MG63 (cell line): ENCODE measurements at regions not wholly inside any gene's neighbourhood (a gene's known extent, or its start where the extent isn't known, plus 50 kb on each side); places are given as distances from the start of the nearest gene placed in this dataset.
"Not testable (repeated sequence)": the region's sequence is repeated elsewhere in the genome, so short reads cannot be mapped to it uniquely, and the experiment has no call there.

Source experiments
- DNase-seq: peaks from one replicate; pipeline ENCODE4 v3.0.0-alpha.2; 2020
- H3K27me3 ChIP-seq: fragments of 250-450 bp; sonication (Bioruptor Pico); 2 replicates; pipeline ENCODE4 v1.5.1; 2020; ENCODE audit warnings: mild to moderate bottlenecking, moderate library complexity
- H3K36me3 ChIP-seq: fragments of 250-450 bp; sonication (Bioruptor Pico); 2 replicates; pipeline ENCODE4 v1.5.1; 2020; ENCODE audit warnings: mild to moderate bottlenecking, moderate library complexity
- H3K4me3 ChIP-seq: fragments of 250-450 bp; sonication (Bioruptor Pico); 2 replicates; pipeline ENCODE4 v1.5.1; 2020; ENCODE audit warnings: mild to moderate bottlenecking, moderate library complexity
- H3K9me3 ChIP-seq: fragments of 250-450 bp; sonication (Bioruptor Pico); 2 replicates; pipeline ENCODE4 v1.5.1; 2020; ENCODE audit warnings: mild to moderate bottlenecking, moderate library complexity

DNA sequence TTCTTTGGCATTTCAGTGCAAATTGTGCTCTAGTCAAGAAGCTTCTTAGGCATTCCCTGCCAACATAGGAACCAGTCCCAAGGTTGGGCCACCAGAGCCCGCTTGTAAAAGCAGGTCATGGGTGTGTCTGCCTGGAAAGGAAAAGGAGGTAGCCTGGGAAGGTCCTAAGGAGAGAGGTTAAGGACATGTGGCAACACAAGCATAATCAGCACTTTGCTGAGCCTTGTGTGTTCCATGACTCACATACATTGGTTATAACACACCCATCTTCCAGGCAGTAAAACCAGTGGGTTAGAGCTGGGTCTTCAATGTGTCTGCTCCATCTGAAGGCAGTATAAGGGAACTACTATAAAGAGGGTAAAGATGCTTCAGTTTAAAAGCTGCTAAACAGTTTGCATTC, 165.0 kb downstream of the FHIP1A start:
- no peak overlapping the region for H3K4me3 ChIP-seq
- no peaks in the 10 kb centered on the region for H3K27me3 ChIP-seq
- H3K36me3 ChIP-seq: no peaks in the 10 kb centered on the region
- H3K9me3 ChIP-seq: no peaks in the 10 kb centered on the region
- no peak for DNase-seq

DNA sequence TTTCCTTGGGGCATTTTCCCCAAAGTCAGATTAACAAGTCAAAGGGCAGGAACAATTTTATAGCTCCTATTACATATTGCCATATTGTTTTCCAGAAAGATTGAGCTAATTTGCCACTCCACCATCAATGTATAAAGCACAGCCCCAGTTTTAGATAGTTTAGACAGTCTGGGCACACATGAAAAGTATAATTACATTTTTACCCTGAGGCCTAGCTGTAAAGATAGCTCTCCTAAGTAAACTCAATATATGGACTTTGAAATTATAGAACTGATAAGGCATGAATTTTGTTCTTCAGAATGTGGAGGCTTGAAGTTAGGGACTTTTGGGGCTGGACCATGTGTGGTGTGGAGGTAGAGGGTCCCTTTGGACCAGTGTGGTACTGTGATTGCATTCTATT, 166.0 kb downstream of the FHIP1A start:
- Histone ChIP-seq H3K36me3 (no peaks in the 10 kb centered on the region), H3K9me3 (no peaks in the 10 kb centered on the region), H3K27me3 (no peaks in the 10 kb centered on the region), H3K4me3 (no peak overlapping the region)
- no peak for DNase-seq

DNA sequence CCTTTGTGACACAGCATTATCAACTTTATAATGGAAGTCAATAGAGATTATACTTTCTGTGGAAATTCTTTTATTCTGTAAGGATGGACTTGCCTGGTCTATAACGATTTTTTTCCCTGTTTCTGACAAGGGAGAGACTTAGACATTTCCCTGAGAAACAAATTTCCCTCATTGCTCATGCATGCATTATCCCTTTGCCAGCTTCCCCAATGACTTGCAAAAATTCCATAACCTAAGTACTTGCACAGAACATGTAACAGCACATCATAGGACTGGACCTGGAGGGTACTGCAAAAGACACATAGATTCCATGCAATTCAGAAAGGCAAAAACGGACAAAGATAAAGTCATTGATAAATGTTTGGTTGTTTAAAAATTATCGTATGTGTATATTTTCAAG, 166.7 kb downstream of the FHIP1A start:
- H3K27me3 ChIP-seq: no peaks in the 10 kb centered on the region
- no peaks in the 10 kb centered on the region for H3K9me3 ChIP-seq
- no peaks in the 10 kb centered on the region for H3K36me3 ChIP-seq
- no peak for DNase-seq
- no peak overlapping the region for H3K4me3 ChIP-seq

DNA sequence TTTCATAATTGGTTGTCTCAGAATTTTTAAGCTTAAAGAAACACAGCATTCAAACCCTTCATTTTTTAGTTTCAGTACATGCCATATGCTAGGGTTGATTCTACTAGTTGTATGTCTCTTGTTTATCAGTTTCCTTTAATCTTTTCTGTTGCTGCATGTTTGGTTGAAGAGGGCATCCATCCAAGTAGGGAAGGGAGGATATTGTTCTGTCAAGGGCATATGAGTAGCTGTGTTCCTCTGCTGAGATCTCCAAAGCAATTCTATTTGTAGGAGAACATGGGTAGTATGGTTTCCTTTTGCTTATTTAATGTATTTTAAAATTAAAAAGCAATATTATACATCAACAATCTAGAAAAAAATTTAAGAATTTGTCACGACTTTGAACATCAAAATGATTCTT, 167.7 kb downstream of the FHIP1A start:
- Histone ChIP-seq H3K27me3 (no peaks in the 10 kb centered on the region), H3K4me3 (no peak overlapping the region), H3K9me3 (no peaks in the 10 kb centered on the region), H3K36me3 (no peaks in the 10 kb centered on the region)
- DNase-seq: no peak

DNA sequence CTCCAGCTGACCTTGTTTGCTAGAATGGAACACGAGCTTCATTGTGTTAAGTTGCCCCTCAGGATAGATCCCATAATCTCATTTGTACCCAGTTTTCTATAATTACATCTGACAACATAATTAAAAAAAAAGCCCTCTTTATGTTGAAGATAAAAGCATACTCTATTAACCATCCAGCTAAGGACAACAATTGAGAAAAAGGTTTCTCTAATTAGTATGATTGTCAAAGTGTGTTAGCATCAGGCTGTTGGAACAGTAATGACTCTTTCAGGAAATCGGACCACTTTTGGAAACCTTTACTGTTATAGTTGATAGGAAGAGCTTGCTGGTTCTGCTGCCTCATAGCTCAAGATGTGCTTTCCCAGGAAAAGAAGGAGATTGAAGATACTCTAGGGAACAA, 172.6 kb downstream of the FHIP1A start:
- DNase-seq: no peak
- H3K27me3 ChIP-seq: no peaks in the 10 kb centered on the region

DNA sequence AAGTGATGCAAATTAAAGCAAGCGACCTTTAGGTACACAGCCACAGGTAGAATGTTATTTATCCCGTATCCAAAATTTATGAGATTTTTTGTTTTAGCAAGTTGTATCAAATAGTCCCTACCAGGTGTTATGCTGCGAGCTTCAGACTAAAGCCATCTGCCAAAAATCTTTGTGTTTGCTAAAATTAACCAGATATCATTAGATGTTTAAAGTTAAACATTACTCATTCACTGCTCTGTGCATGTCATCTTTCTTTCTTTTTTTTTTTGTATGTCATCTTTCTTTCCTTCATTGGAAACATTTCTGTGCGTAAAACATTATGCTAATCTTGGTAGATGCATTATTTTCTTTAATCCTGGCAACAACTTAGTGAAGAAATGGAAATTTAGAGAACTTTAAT, 173.1 kb downstream of the FHIP1A start:
- Histone ChIP-seq H3K9me3 (no peaks in the 10 kb centered on the region), H3K36me3 (no peaks in the 10 kb centered on the region), H3K27me3 (no peaks in the 10 kb centered on the region), H3K4me3 (no peak overlapping the region)
- DNase-seq: no peak

More for the DNA sequence above, 172.6 kb downstream of the FHIP1A start:
- no peaks in the 10 kb centered on the region for H3K36me3 ChIP-seq
- H3K9me3 ChIP-seq: no peaks in the 10 kb centered on the region
- H3K4me3 ChIP-seq: no peak overlapping the region

DNA sequence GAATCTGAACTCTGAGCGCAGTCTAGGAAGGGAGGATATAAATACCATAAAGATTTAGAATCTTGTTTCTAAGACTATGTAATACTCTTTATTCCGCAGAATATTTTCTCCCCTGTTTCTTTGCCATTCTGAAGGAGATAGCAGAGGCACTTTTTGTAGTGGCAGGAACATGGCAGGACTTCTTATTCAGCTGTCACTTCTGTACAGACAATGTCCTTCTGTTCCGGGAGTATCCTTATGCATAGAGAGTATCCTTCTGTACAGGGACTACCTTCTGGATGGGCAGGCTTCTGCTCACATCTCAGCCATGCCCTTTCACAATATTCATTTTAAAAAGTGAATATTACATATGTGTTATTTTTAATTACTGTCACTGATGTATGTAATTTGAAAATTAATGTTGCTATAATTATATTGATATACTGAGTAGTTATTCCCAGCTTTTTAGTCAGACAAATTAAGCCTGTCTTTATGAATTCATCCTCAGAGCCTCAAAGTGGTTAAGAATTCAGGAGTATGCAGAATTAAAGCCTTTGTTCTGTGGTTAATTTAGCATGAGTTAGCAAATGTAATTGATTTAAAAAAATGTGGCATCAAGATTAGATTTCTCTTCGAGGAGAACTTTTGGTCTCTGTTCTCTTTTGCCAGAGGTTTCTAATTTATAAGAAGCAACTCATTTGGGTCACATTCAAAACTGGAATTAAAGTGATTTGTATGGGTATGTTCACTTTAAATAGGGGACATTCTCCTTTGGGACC, 174.4 kb downstream of the FHIP1A start:
- Histone ChIP-seq H3K9me3 (no peaks in the 10 kb centered on the region), H3K36me3 (no peaks in the 10 kb centered on the region), H3K27me3 (no peaks in the 10 kb centered on the region), H3K4me3 (no peak overlapping the region)
- no peak for DNase-seq

DNA sequence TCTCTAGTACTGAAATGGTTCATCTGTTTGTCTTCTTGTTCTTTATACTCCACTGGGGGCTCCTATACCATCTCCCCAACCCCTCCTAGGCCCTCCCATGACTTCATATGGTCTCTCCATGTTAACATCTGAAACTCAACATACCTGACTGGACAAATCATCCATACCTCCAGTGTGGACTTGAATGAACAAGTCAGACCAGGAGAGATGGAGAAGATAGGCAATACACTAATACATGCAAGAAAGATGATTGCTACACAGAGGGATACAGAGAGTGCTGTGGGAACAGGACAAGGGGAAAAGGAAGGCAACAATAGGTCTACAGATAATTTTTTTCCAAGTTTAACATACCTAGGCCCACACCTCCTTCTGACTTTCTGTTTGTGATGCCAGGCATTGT, 175.1 kb downstream of the FHIP1A start:
- Histone ChIP-seq H3K9me3 (no peaks in the 10 kb centered on the region), H3K4me3 (no peak overlapping the region), H3K36me3 (no peaks in the 10 kb centered on the region), H3K27me3 (no peaks in the 10 kb centered on the region)
- DNase-seq: no peak

DNA sequence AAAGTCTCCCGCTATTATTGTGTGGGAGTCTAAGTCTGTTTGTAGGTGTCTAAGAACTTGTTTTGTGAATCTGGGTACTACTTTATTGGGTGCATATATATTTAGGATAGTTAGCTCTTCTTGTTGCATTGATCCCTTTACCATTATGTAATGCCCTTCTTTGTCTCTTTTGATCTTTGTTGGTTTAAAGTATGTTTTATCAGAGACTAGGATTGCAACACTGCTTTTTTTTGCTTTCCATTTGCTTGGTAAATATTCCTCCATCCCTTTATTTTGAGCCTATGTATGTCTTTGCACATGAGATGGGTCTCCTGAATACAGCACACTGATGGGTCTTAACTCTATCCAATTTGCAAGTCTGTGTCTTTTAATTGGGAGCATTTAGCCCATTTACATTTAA, 165.2 kb downstream of the GATB start:
- not testable (repeated sequence) for H3K36me3 ChIP-seq, H3K27me3 ChIP-seq, H3K9me3 ChIP-seq, H3K4me3 ChIP-seq, DNase-seq

DNA sequence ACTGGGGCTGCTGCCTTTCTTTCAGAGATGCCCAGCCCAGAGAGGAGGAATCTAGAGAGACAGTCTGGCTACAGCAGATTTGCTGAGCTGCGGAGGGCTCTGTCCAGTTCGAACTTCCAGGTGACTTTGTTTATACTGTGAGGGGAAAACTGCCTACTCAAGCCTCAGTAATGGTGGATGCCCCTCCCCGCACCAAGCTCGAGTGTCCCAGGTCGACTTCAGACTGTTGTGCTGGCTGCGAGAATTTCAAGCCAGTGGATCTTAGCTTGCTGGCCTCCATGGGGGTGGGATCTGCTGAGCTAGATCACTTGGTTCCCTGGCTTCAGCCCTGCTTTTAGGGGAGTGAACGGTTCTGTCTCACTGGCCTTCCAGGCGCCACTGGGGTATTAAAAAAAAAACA, 163.1 kb downstream of the GATB start:
- H3K36me3 ChIP-seq, H3K9me3 ChIP-seq, DNase-seq, H3K4me3 ChIP-seq, H3K27me3 ChIP-seq: not testable (repeated sequence)

DNA sequence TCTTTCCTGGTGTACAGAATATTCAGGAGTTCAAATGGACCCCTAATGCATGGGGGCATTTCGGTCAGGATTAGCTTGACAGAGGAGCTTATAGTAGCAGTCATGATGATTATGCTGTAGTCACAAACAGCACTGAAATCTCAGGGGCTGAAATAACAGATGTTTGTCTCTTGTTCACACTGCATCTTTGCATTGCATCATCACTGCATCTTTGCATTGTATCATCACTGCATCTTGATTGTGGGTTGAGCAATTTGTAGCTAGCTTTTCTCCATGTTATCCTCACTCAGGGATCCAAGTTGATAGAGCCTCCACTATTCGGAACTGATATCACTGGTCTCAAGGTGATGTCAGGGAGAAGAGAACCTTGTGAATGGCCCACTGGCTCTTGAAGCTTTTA, 160.9 kb downstream of the GATB start:
- no peaks in the 10 kb centered on the region for H3K9me3 ChIP-seq
- no peak overlapping the region for H3K4me3 ChIP-seq
- H3K27me3 ChIP-seq: no peaks in the 10 kb centered on the region
- DNase-seq: no peak
- H3K36me3 ChIP-seq: no peaks in the 10 kb centered on the region

DNA sequence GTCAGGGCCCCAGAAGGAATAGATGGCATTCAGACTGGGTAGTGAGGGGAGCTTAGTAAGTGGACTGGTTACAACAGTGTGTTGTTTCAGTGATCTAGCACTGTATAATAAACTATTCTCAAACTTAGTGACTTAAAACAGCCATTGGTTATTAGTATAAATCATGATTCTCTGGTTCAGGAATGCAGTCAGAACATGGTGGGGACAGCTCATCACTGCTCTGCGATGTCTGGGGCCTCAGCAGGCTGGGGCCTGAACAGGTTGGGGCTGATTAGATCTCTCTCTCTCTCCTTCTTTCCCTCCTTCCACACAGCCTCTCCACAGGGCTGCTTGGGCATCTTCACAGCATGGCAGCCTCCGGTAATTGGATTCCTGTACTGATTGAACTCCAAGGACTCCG, 160.4 kb downstream of the GATB start:
- no peak for DNase-seq
- Histone ChIP-seq H3K36me3 (no peaks in the 10 kb centered on the region), H3K4me3 (no peak overlapping the region), H3K27me3 (no peaks in the 10 kb centered on the region), H3K9me3 (no peaks in the 10 kb centered on the region)

DNA sequence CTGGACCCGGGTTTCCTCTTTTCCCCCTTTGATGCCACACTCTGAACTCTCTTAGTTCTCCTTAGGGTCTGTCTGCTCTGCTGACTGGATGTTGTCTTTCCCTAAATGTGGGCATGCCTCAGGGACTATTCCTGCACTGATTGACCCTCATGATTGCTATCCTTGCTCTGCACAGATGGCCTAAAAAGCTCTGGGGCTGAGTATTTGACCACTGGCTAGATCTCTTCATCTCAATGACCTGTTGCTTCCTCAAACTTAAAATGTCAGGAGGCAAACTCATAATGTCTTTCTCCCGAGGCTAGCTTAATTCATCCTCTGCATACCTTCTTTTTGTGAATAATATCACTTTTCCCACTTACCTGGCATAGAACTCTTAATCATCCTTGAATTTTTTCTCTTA, 157.4 kb downstream of the GATB start:
- Histone ChIP-seq H3K36me3 (no peaks in the 10 kb centered on the region), H3K27me3 (no peaks in the 10 kb centered on the region), H3K9me3 (no peaks in the 10 kb centered on the region), H3K4me3 (no peak overlapping the region)
- DNase-seq: no peak

DNA sequence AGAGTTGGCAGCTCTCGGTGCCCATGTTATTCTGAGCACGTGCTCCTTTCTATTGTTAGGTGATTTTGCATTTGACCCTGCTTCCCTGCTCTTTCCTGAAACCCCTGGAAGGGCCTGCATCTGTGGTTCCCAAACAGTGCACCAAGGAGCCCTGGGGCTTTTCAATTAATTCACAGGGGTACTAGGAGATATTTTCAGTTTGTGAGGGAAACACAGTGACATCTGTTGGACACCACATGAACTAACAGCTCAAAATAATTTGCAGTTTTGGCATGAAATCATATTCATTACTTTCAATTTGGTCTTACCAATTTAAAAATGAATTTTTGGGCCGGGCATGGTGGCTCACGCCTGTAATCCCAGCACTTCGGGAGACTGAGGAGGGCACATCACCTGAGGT, 156.6 kb downstream of the GATB start:
- no peaks in the 10 kb centered on the region for H3K9me3 ChIP-seq
- H3K27me3 ChIP-seq: no peaks in the 10 kb centered on the region
- no peak overlapping the region for H3K4me3 ChIP-seq
- H3K36me3 ChIP-seq: no peaks in the 10 kb centered on the region
- DNase-seq: no peak

DNA sequence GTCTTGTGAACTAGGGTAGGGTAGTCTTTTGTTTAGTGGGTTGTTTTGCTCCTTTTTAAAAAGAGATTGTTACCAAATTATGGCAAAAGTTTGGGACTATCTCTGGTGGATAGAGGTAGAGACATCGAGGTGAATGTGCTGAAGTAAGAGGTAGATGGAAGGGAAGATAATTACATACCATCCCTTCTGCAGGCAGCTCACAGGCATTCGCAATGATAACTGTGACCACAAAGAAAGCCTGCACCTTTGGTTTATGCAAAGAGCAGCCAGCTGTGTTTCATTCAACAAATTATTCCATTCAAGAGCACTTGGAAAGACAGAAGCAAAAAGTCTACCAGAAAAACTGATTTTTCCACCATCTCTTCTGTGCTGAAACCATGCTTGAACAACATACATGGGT, 155.6 kb downstream of the GATB start:
- Histone ChIP-seq H3K36me3 (no peaks in the 10 kb centered on the region), H3K27me3 (no peaks in the 10 kb centered on the region), H3K4me3 (no peak overlapping the region), H3K9me3 (no peaks in the 10 kb centered on the region)
- DNase-seq: no peak

DNA sequence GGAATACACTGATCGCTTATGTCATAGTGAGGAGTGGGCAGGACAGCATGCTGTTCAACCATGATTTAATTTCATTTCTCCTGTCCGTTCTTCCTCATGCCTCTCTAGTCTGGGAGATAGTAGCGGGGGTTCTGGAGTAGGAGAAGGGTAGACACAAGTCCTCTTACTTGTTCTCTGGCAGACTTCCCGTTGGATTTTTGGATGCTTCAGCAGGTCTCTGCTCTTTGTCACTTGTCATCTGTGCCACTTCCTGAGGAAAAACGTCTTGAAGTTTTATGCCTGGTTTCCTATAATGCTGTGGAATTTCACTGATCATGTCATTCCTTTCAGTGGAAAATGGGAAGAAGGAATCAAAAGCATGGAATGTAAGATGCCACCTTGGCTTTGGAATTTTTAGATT, 154.7 kb downstream of the GATB start:
- Histone ChIP-seq H3K9me3 (no peaks in the 10 kb centered on the region), H3K27me3 (no peaks in the 10 kb centered on the region), H3K4me3 (no peak overlapping the region), H3K36me3 (no peaks in the 10 kb centered on the region)
- DNase-seq: no peak

DNA sequence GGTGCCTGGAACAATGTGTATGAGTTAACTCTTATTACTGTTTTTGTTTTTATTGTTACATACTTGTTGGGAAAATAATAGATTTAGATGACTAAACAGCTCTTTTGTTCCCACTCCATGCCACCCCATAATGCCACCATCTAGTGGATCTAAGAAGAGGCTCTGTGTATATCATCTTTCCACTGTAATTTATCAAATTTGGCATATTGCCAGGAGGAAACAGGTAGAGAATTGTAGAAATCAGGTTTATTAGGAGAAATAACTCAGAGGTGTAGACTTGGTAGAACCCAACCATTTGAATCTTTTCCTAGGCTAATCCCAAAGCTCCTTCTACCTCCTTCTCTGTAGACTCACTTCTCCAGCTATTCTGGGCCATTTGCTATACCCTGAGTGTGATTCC, 150.6 kb downstream of the GATB start:
- DNase-seq: no peak
- no peaks in the 10 kb centered on the region for H3K27me3 ChIP-seq
- H3K9me3 ChIP-seq: no peaks in the 10 kb centered on the region
- H3K4me3 ChIP-seq: no peak overlapping the region
- H3K36me3 ChIP-seq: no peaks in the 10 kb centered on the region

DNA sequence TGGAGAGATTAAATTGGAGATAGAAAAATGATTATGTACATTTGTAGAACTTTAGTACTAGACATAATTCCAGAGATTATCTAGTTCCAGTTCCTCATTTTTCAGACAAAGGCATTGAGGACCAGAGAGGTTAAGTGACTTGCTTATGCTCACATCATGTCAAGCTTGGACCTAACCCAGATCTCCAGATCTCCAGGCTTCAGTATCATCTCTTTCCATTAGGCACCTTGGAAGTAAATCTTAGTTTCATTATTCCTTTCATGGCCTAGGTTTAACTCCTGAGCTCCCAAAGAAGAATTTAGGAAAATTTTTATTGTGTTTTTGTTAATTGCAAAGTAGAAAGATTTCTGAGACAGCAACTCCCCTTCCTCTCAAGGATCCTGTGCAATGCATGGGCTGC, 148.8 kb downstream of the GATB start:
- no peak for DNase-seq
- no peak overlapping the region for H3K4me3 ChIP-seq
- no peaks in the 10 kb centered on the region for H3K36me3 ChIP-seq
- no peaks in the 10 kb centered on the region for H3K9me3 ChIP-seq
- no peaks in the 10 kb centered on the region for H3K27me3 ChIP-seq

DNA sequence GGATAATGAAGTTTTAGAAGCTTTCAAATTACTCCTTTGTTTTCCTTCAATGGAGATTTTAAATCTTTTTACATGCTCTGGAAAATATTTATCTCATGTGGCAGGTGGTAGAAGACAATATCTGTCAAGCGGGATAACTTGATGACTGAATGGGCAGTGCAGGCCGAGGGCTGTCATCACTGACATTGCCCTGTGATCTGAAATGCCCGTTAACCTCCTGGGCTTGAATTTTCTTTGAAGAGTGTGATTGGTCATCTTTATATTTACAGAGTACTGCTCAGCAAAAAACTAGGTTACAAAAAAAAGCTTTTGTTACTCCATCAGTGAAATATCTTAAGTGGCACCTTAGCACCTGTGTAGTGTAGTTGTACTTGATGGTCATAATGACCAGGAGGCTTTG, 147.5 kb downstream of the GATB start:
- H3K9me3 ChIP-seq: no peaks in the 10 kb centered on the region
- no peaks in the 10 kb centered on the region for H3K36me3 ChIP-seq
- H3K27me3 ChIP-seq: no peaks in the 10 kb centered on the region
- DNase-seq: no peak
- H3K4me3 ChIP-seq: no peak overlapping the region
